PC-3 (cell line): ENCODE measurements at regions not wholly inside any gene's neighbourhood (a gene's known extent, or its start where the extent isn't known, plus 50 kb on each side); places are given as distances from the start of the nearest gene placed in this dataset.

Experiments used
- CTCF ChIP-seq: fragments of 300-600 bp; sonication (generic); conservative IDR thresholded peaks from 2 replicates; pipeline ENCODE4 v1.5.1; 2017; ENCODE audit warnings: antibody characterized with exemption, low read depth, mild to moderate bottlenecking, low read length
- EZH2 ChIP-seq: fragments of 300-600 bp; sonication (generic); IDR thresholded peaks from one replicate; pipeline ENCODE4 v1.6.1; 2017; ENCODE audit warnings: antibody characterized with exemption, mild to moderate bottlenecking, low read length; ENCODE audit not compliant: unreplicated experiment
- EZH2phosphoT487 ChIP-seq: fragments of 300-600 bp; sonication (generic); IDR thresholded peaks from 2 replicates; pipeline ENCODE4 v1.6.1; 2018; ENCODE audit warnings: mild to moderate bottlenecking, antibody characterized with exemption, low read length, borderline replicate concordance

GRCh38 chr7:124191713-124192112 is 158.8 kb upstream of the TMEM229A start:
- no peak for TF ChIP-seq EZH2
- no peak for TF ChIP-seq CTCF
- no peak for TF ChIP-seq EZH2phosphoT487
